Endothelial cell of umbilical vein (primary cell): ENCODE measurements at regions not wholly inside any gene's neighbourhood (a gene's known extent, or its start where the extent isn't known, plus 50 kb on each side); places are given as distances from the start of the nearest gene placed in this dataset.

Experiments
- BruUV-seq: library from RNA; stranded (reverse); fragments of 400-500 nt; replicated peaks from 2 replicates; lab custom pipeline; 2021; lab: Mats Ljungman, UMichigan
- CTCF ChIA-PET: fragments of 300-600, 350-600 bp; sonication (Branson Sonifier 250); formaldehyde crosslinking; loops from one replicate; lab custom pipeline; 2021; ENCODE audit warnings: antibody characterized with exemption, inconsistent platforms; lab: Charles Lee
- POLR2A ChIA-PET: fragments of 300-600, 350-600 bp; sonication (Branson Sonifier 250); formaldehyde crosslinking; loops from one replicate; lab custom pipeline; 2021; ENCODE audit warnings: antibody characterized with exemption, inconsistent platforms; lab: Charles Lee
- DNase-seq: peaks from one replicate; pipeline ENCODE4 v3.0.0-alpha.2; 2011; ENCODE audit warnings: low read depth, low spot score
- FAIRE-seq: peaks from 2 replicates; lab custom pipeline; 2011; peaks lifted over from hg19 to GRCh38; lab: Jason Lieb, UNC
- H2AFZ ChIP-seq: 2 replicates; pipeline ENCODE4 v1.6.0; 2012; ENCODE audit warnings: low read depth, low read length, control low read depth, inconsistent platforms
- H3K27ac ChIP-seq: 2 replicates; pipeline ENCODE4 v1.5.1; 2011; ENCODE audit warnings: low read depth, mild to moderate bottlenecking, control low read depth, low read length, moderate library complexity; ENCODE audit not compliant: insufficient read depth
- H3K27me3 ChIP-seq, 2 experiments: 2 replicates each; pipeline versions ENCODE4 v1.6.0 to v1.6.1; 2011; ENCODE audit warnings: low read length in 2 of 2, mixed read lengths in 1 of 2; ENCODE audit not compliant: control insufficient read depth in 2 of 2, insufficient read depth in 2 of 2
- H3K36me3 ChIP-seq, 2 experiments: 2 replicates in 1 of 2; 3 replicates in 1 of 2; pipeline ENCODE4 v1.5.1; 2011; ENCODE audit warnings: low read length in 2 of 2, mild to moderate bottlenecking in 1 of 2, moderate library complexity in 1 of 2; ENCODE audit not compliant: control insufficient read depth in 2 of 2, insufficient read depth in 2 of 2; ENCODE audit errors: extremely low read depth in 1 of 2
- H3K4me1 ChIP-seq: 3 replicates; pipeline ENCODE4 v1.5.1; 2011; ENCODE audit warnings: mild to moderate bottlenecking, low read length; ENCODE audit not compliant: control insufficient read depth, insufficient read depth; ENCODE audit errors: extremely low read depth
- H3K4me2 ChIP-seq: 2 replicates; pipeline ENCODE4 v1.6.1; 2011; ENCODE audit warnings: low read length, control low read depth, mixed read lengths; ENCODE audit not compliant: insufficient read depth
- H3K4me3 ChIP-seq, 3 experiments: fragments of 200-600 bp in 1 of 3; sonication (generic), shearing (Covaris generic) in 1 of 3; replicated peaks in 1 of 3; 2 replicates each; pipeline ENCODE4 v1.5.1; 2011 to 2016; ENCODE audit warnings: control low read depth in 3 of 3, low read length in 3 of 3, mild to moderate bottlenecking in 2 of 3, inconsistent platforms in 1 of 3, low read depth in 1 of 3, moderate library complexity in 1 of 3; ENCODE audit not compliant: insufficient read depth in 1 of 3
- H3K79me2 ChIP-seq: 2 replicates; pipeline ENCODE4 v1.6.0; 2012; ENCODE audit warnings: low read length, inconsistent platforms; ENCODE audit not compliant: control insufficient read depth, insufficient read depth
- H3K9ac ChIP-seq: replicated peaks from 2 replicates; pipeline ENCODE3; 2011; ENCODE audit warnings: low read length, control low read depth; ENCODE audit not compliant: insufficient read depth; ENCODE audit errors: extremely low read depth
- H3K9me1 ChIP-seq: replicated peaks from 3 replicates; pipeline ENCODE4 v1.6.0; 2011; ENCODE audit warnings: mild to moderate bottlenecking, low read length; ENCODE audit not compliant: control insufficient read depth, insufficient read depth; ENCODE audit errors: extremely low read depth
- H3K9me3 ChIP-seq: replicated peaks from 2 replicates; pipeline ENCODE4 v1.5.1; 2012; ENCODE audit warnings: low read length, inconsistent platforms; ENCODE audit not compliant: control insufficient read depth, insufficient read depth
- H4K20me1 ChIP-seq: replicated peaks from 2 replicates; pipeline ENCODE3; 2011; ENCODE audit warnings: mild to moderate bottlenecking, low read length; ENCODE audit not compliant: control insufficient read depth, insufficient read depth; ENCODE audit errors: extremely low read depth
- FOS ChIP-seq: IDR thresholded peaks from 2 replicates; pipeline ENCODE4 v1.6.1; 2011; ENCODE audit warnings: mild to moderate bottlenecking, low read length, moderate library complexity, borderline replicate concordance; ENCODE audit not compliant: insufficient read depth
- GATA2 ChIP-seq: IDR thresholded peaks from 2 replicates; pipeline ENCODE4 v1.7.0; 2011; ENCODE audit warnings: low read depth, mild to moderate bottlenecking, moderate library complexity, mixed read lengths, low read length; ENCODE audit not compliant: insufficient read length, insufficient read depth
- MYC ChIP-seq: IDR thresholded peaks from one replicate; pipeline ENCODE4 v1.6.1; 2011; ENCODE audit warnings: mild to moderate bottlenecking, low read depth, low read length
- POLR2AphosphoS5 ChIP-seq: IDR thresholded peaks from 2 replicates; pipeline ENCODE4 v1.6.1; 2012; ENCODE audit warnings: low read depth, mild to moderate bottlenecking, control low read depth, low read length, moderate library complexity; ENCODE audit not compliant: insufficient read depth
- dilution Hi-C: fragments of 300-500 bp; cut with MboI; formaldehyde crosslinking; loops from one replicate; pipeline ENCODE4 v1.15.0; 2019; ENCODE audit warnings: low sequenced_read_pairs; ENCODE audit not compliant: extremely low pct_ligation_motif_present
- intact Hi-C: fragments of 100-400 bp; cut with micrococcal nuclease; formaldehyde crosslinking; loops from one replicate; pipeline ENCODE4 v1.10.0; 2022
- TF ChIP-seq, protein P1 (sequence below), 2 donors: IDR thresholded peaks; 1 replicate in 1 of 2; 2 replicates in 1 of 2; pipeline ENCODE4 v1.5.1; 2011; ENCODE audit warnings: low read length in 2 of 2, mild to moderate bottlenecking in 2 of 2, moderate library complexity in 2 of 2, control low read depth in 1 of 2, inconsistent platforms in 1 of 2, low read depth in 1 of 2; ENCODE audit not compliant: insufficient read depth in 1 of 2; ENCODE audit errors: extremely low read depth in 1 of 2
- TF ChIP-seq, protein P2 (sequence below): IDR thresholded peaks from 2 replicates; pipeline ENCODE4 v1.6.1; 2011; ENCODE audit not compliant: insufficient read depth, insufficient read length

DNA sequence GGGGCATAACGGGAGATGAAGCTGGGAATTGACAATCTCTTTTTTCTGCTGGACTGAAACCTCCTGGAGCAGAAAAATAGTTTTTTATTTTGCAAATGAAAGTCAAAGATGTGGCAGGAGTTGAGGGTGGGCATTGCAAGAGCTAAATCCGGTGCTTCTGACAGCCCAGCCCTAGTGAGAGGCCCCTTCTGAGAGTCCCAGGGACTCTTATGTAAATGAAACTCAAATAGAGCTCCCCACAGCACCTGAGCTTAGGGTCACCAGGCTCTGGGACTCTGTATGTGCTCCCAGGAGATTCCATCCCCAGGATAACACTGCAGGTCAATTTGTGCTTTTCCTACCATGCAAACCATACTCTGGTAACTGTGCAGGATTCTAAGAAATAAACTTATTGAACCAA, 192.8 kb downstream of the ANKRD30B start:
- dilution Hi-C loops: no loop called here

DNA sequence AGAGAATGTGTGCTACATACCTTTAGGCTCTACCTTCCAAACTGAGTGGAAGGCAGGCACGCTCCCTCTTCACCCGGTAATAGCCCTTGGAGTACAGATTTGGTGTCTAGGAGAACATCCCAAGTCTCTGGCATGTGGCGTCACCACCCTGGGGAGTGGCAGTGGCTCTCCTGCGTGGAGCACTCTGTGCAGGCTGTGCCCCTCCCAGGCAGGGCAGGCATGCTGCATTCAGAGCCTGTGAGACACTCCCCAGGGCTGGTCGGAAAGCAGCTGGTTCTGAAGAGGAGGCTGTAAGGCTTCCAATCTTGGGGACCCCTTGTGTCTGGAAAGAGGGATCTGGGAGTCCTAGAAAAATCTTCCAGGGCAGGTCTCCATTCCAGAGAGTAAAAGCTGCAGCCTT, 193.3 kb downstream of the ANKRD30B start:
- ChIA-PET CTCF (no interaction called here), POLR2A (no interaction called here)
- BruUV-seq: no TSS peak
- TF ChIP-seq, protein P1, sequence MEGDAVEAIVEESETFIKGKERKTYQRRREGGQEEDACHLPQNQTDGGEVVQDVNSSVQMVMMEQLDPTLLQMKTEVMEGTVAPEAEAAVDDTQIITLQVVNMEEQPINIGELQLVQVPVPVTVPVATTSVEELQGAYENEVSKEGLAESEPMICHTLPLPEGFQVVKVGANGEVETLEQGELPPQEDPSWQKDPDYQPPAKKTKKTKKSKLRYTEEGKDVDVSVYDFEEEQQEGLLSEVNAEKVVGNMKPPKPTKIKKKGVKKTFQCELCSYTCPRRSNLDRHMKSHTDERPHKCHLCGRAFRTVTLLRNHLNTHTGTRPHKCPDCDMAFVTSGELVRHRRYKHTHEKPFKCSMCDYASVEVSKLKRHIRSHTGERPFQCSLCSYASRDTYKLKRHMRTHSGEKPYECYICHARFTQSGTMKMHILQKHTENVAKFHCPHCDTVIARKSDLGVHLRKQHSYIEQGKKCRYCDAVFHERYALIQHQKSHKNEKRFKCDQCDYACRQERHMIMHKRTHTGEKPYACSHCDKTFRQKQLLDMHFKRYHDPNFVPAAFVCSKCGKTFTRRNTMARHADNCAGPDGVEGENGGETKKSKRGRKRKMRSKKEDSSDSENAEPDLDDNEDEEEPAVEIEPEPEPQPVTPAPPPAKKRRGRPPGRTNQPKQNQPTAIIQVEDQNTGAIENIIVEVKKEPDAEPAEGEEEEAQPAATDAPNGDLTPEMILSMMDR (IDR thresholded peaks at IDR 0.05; ENCODE audit: extremely low read depth in 1 of 2, insufficient read depth in 1 of 2, low read depth in 1 of 2, low read length in 2 of 2): no peak
- TF ChIP-seq FOS (no peak), GATA2 (no peak), POLR2AphosphoS5 (no peak), MYC (no peak)
- TF ChIP-seq, protein P2, sequence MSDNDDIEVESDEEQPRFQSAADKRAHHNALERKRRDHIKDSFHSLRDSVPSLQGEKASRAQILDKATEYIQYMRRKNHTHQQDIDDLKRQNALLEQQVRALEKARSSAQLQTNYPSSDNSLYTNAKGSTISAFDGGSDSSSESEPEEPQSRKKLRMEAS: no peak
- H3K4me3 ChIP-seq: no peak overlapping the region
- dilution Hi-C loops: no loop called here
- H3K79me2 ChIP-seq: no peaks in the 10 kb centered on the region
- H3K27ac ChIP-seq: no peak overlapping the region
- H3K9me1 ChIP-seq: no peaks in the 10 kb centered on the region
- no peak for DNase-seq
- no peak for FAIRE-seq
- no peaks in the 10 kb centered on the region for H3K4me1 ChIP-seq
- intact Hi-C loops: no loop called here
- H3K27me3 ChIP-seq: no peaks in the 10 kb centered on the region
- no peak overlapping the region for H2AFZ ChIP-seq
- H4K20me1 ChIP-seq: no peaks in the 10 kb centered on the region
- no peaks in the 10 kb centered on the region for H3K9me3 ChIP-seq
- H3K9ac ChIP-seq: no peak overlapping the region
- H3K4me2 ChIP-seq: no peak overlapping the region
- no peaks in the 10 kb centered on the region for H3K36me3 ChIP-seq

More for the DNA sequence above, 192.8 kb downstream of the ANKRD30B start:
- no peaks in the 10 kb centered on the region for H3K9me3 ChIP-seq
- no peak overlapping the region for H3K27ac ChIP-seq
- H4K20me1 ChIP-seq: no peaks in the 10 kb centered on the region
- CTCF ChIA-PET: no interaction called here
- no peak for FAIRE-seq
- no peaks in the 10 kb centered on the region for H3K36me3 ChIP-seq
- DNase-seq: no peak
- no peak for TF ChIP-seq FOS
- TF ChIP-seq MYC: no peak
- H3K4me2 ChIP-seq: no peak overlapping the region
- BruUV-seq: no TSS peak
- POLR2A ChIA-PET: no interaction called here
- no peak overlapping the region for H2AFZ ChIP-seq
- H3K9me1 ChIP-seq: no peaks in the 10 kb centered on the region
- no peaks in the 10 kb centered on the region for H3K4me1 ChIP-seq
- intact Hi-C loops: no loop called here
- no peaks in the 10 kb centered on the region for H3K27me3 ChIP-seq
- no peak overlapping the region for H3K9ac ChIP-seq
- no peak overlapping the region for H3K4me3 ChIP-seq
- H3K79me2 ChIP-seq: no peaks in the 10 kb centered on the region
